Astrocyte (in vitro differentiated cells and primary cell): ENCODE measurements at regions not wholly inside any gene's neighbourhood (a gene's known extent, or its start where the extent isn't known, plus 50 kb on each side); places are given as distances from the start of the nearest gene placed in this dataset.

Experiments used
- CTCF ChIP-seq: IDR thresholded peaks from 2 replicates; pipeline ENCODE4 v1.5.1; 2011; ENCODE audit warnings: low read depth, mild to moderate bottlenecking, inconsistent platforms, low read length, moderate library complexity; ENCODE audit not compliant: insufficient read depth
- EZH2 ChIP-seq: IDR thresholded peaks from 2 replicates; pipeline ENCODE4 v1.6.1; 2012; ENCODE audit warnings: mild to moderate bottlenecking, low read length, inconsistent platforms; ENCODE audit not compliant: insufficient read depth

GRCh38 chr1:115545791-115546733, 95.7 kb upstream of the VANGL1 start:
- TF ChIP-seq EZH2 = no peak
- TF ChIP-seq CTCF = peak; percentile 71
